K562 (cell line): ENCODE measurements at regions not wholly inside any gene's neighbourhood (a gene's known extent, or its start where the extent isn't known, plus 50 kb on each side); places are given as distances from the start of the nearest gene placed in this dataset.

Source experiments
- BRD4 ChIP-seq: fragments of 200-600 bp; sonication (generic); IDR thresholded peaks from 2 replicates; pipeline ENCODE4 v1.6.1; 2017; ENCODE audit warnings: inconsistent platforms
- NCOA4 ChIP-seq: fragments of 450-650 bp; IDR thresholded peaks from 2 replicates; pipeline ENCODE4 v1.6.1; 2018; ENCODE audit warnings: mild to moderate bottlenecking; ENCODE audit not compliant: partially characterized antibody
- NFIC ChIP-seq: fragments of 450-650 bp; IDR thresholded peaks from 2 replicates; pipeline ENCODE4 v1.6.1; 2017; ENCODE audit warnings: mild to moderate bottlenecking, inconsistent platforms
- NFYB ChIP-seq: IDR thresholded peaks from 2 replicates; pipeline ENCODE4 v1.6.1; 2011; ENCODE audit warnings: mild to moderate bottlenecking, moderate library complexity; ENCODE audit not compliant: insufficient read length; ENCODE audit errors: extremely low read depth
- RUNX1 ChIP-seq: sonication (generic); IDR thresholded peaks from 2 replicates; pipeline ENCODE4 v1.6.1; 2016; ENCODE audit warnings: antibody characterized with exemption, low read depth
- SIRT6 ChIP-seq: IDR thresholded peaks from one replicate; pipeline ENCODE4 v1.6.1; 2012; ENCODE audit warnings: low read depth, mild to moderate bottlenecking, control low read depth, inconsistent platforms, low read length, moderate library complexity
- ZBTB12 ChIP-seq: fragments of 250-450 bp; sonication (Bioruptor Pico); IDR thresholded peaks from 2 replicates; pipeline ENCODE4 v1.4.0; 2020
- ZNF143 ChIP-seq: sonication (generic); formaldehyde crosslinking; IDR thresholded peaks from 2 replicates; pipeline ENCODE4 v1.9.0; 2022; ENCODE audit warnings: mild to moderate bottlenecking, missing genetic modification reagents
- ZNF778 ChIP-seq: fragments of 450-650 bp; formaldehyde crosslinking; IDR thresholded peaks from 2 replicates; pipeline ENCODE4 v1.4.0; 2020; ENCODE audit warnings: mild to moderate bottlenecking, moderate library complexity
- ZNF785 ChIP-seq: fragments of 250-450 bp; sonication (Bioruptor Pico); IDR thresholded peaks from 2 replicates; pipeline ENCODE4 v1.4.0; 2020; ENCODE audit warnings: mild to moderate bottlenecking
- ZNF830 ChIP-seq: fragments of 250-450 bp; sonication (Bioruptor Pico); IDR thresholded peaks from 2 replicates; pipeline ENCODE4 v1.5.0; 2021; ENCODE audit warnings: mild to moderate bottlenecking
- TF ChIP-seq, protein P1 (sequence below), 2 experiments: fragments of 450-650 bp; formaldehyde crosslinking in 1 of 2; IDR thresholded peaks; 2 replicates each; pipeline versions ENCODE4 v1.4.0 to v1.6.1; 2014 to 2020; ENCODE audit warnings: mild to moderate bottlenecking in 2 of 2, borderline replicate concordance in 1 of 2, low read depth in 1 of 2

- TF ChIP-seq, protein P1, sequence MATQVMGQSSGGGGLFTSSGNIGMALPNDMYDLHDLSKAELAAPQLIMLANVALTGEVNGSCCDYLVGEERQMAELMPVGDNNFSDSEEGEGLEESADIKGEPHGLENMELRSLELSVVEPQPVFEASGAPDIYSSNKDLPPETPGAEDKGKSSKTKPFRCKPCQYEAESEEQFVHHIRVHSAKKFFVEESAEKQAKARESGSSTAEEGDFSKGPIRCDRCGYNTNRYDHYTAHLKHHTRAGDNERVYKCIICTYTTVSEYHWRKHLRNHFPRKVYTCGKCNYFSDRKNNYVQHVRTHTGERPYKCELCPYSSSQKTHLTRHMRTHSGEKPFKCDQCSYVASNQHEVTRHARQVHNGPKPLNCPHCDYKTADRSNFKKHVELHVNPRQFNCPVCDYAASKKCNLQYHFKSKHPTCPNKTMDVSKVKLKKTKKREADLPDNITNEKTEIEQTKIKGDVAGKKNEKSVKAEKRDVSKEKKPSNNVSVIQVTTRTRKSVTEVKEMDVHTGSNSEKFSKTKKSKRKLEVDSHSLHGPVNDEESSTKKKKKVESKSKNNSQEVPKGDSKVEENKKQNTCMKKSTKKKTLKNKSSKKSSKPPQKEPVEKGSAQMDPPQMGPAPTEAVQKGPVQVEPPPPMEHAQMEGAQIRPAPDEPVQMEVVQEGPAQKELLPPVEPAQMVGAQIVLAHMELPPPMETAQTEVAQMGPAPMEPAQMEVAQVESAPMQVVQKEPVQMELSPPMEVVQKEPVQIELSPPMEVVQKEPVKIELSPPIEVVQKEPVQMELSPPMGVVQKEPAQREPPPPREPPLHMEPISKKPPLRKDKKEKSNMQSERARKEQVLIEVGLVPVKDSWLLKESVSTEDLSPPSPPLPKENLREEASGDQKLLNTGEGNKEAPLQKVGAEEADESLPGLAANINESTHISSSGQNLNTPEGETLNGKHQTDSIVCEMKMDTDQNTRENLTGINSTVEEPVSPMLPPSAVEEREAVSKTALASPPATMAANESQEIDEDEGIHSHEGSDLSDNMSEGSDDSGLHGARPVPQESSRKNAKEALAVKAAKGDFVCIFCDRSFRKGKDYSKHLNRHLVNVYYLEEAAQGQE (IDR thresholded peaks at IDR 0.05; ENCODE audit: borderline replicate concordance): 0 out of 2 replicates have a peak, but pooled peaks have one; percentile 28
- TF ChIP-seq, protein P1 (CRISPR knock-in tag; IDR thresholded peaks at IDR 0.05; ENCODE audit: low read depth): no peak
- TF ChIP-seq NFIC (peak; percentile 51; the same call in 1 of the 2 replicates), BRD4 (no peak), ZNF785 (CRISPR knock-in tag) (no peak), ZNF778 (CRISPR knock-in tag) (no peak), RUNX1 (no peak), NFYB (no peak), ZBTB12 (CRISPR knock-in tag) (peak; percentile 56; the same call in 1 of the 2 replicates), NCOA4 (no peak), ZNF143 (no peak), ZNF830 (no peak), SIRT6 (no peak)
These were observed 138.8 kb upstream of the JARID2 start (continued) for GRCh38 chr6:15106958-15107643.
